Parathyroid adenoma (tissue), 2 donors: ENCODE measurements at regions not wholly inside any gene's neighbourhood (a gene's known extent, or its start where the extent isn't known, plus 50 kb on each side); places are given as distances from the start of the nearest gene placed in this dataset.

Experiments used
- H2AFZ ChIP-seq: fragments of 300-600 bp; sonication (generic); one replicate; pipeline ENCODE4 v1.7.0; 2017; ENCODE audit warnings: antibody characterized with exemption, mild to moderate bottlenecking
- H3K27ac ChIP-seq: fragments of 300-600 bp; sonication (generic); one replicate; pipeline ENCODE4 v1.7.0; 2017
- H3K27me3 ChIP-seq: fragments of 300-600 bp; sonication (generic); one replicate; pipeline ENCODE4 v1.7.0; 2017; ENCODE audit warnings: low read length; ENCODE audit not compliant: control insufficient read depth, insufficient read depth
- H3K36me3 ChIP-seq: fragments of 300-600 bp; sonication (generic); one replicate; pipeline ENCODE4 v1.7.0; 2017; ENCODE audit warnings: low read length; ENCODE audit not compliant: control insufficient read depth, insufficient read depth
- H3K4me1 ChIP-seq: fragments of 300-600 bp; sonication (generic); one replicate; pipeline ENCODE4 v1.7.0; 2017; ENCODE audit warnings: control low read depth
- H3K4me2 ChIP-seq: fragments of 300-600 bp; sonication (generic); one replicate; pipeline ENCODE4 v1.7.0; 2017; ENCODE audit warnings: low read length
- H3K4me3 ChIP-seq: fragments of 300-600 bp; sonication (generic); one replicate; pipeline ENCODE4 v1.7.0; 2017; ENCODE audit warnings: low read depth, low read length
- H3K79me2 ChIP-seq: fragments of 300-600 bp; sonication (generic); one replicate; pipeline ENCODE4 v1.7.0; 2017; ENCODE audit warnings: control low read depth
- H3K9ac ChIP-seq: fragments of 300-600 bp; sonication (generic); one replicate; pipeline ENCODE4 v1.7.0; 2017; ENCODE audit warnings: mild to moderate bottlenecking
- H3K9me3 ChIP-seq: fragments of 300-600 bp; sonication (generic); one replicate; pipeline ENCODE4 v1.7.0; 2017; ENCODE audit warnings: low read length; ENCODE audit not compliant: control insufficient read depth
- CTCF ChIP-seq: fragments of 300-600 bp; sonication (generic); IDR thresholded peaks from one replicate; pipeline ENCODE4 v1.7.0; 2017; ENCODE audit warnings: antibody characterized with exemption, mild to moderate bottlenecking
- donor health status: primary hyperparathyroidism.

- Histone ChIP-seq H2AFZ (no peak overlapping the region), H3K9me3 (no peaks in the 10 kb centered on the region), H3K36me3 (no peaks in the 10 kb centered on the region), H3K4me3 (no peak overlapping the region), H3K79me2 (no peaks in the 10 kb centered on the region), H3K4me2 (no peak overlapping the region), H3K27ac (no peak overlapping the region), H3K27me3 (no peaks in the 10 kb centered on the region), H3K9ac (no peak overlapping the region), H3K4me1 (no peaks in the 10 kb centered on the region)
- no peak for TF ChIP-seq CTCF
These were observed 195.1 kb downstream of the C1D start for GRCh38 chr2:67867735-67868134.

- no peaks in the 10 kb centered on the region for H3K36me3 ChIP-seq
- no peaks in the 10 kb centered on the region for H3K4me1 ChIP-seq
- H3K27me3 ChIP-seq, result no peaks in the 10 kb centered on the region
- H3K9ac ChIP-seq, result no peak overlapping the region
- H3K79me2 ChIP-seq, result no peaks in the 10 kb centered on the region
- TF ChIP-seq CTCF, result no peak
- no peak overlapping the region for H3K4me3 ChIP-seq
- H2AFZ ChIP-seq, result no peak overlapping the region
- no peaks in the 10 kb centered on the region for H3K9me3 ChIP-seq
- H3K27ac ChIP-seq, result no peak overlapping the region
- no peak overlapping the region for H3K4me2 ChIP-seq
These were observed 191.0 kb downstream of the C1D start for GRCh38 chr2:67871686-67872412.

- Histone ChIP-seq H3K4me2 (no peak overlapping the region), H3K9ac (no peak overlapping the region), H2AFZ (no peak overlapping the region), H3K36me3 (no peaks in the 10 kb centered on the region), H3K27ac (no peak overlapping the region), H3K4me1 (no peaks in the 10 kb centered on the region), H3K4me3 (no peak overlapping the region), H3K79me2 (no peaks in the 10 kb centered on the region), H3K9me3 (no peaks in the 10 kb centered on the region), H3K27me3 (no peaks in the 10 kb centered on the region)
- no peak for TF ChIP-seq CTCF
These were observed 190.3 kb downstream of the C1D start for GRCh38 chr2:67872481-67872880.

- H3K9ac ChIP-seq, result no peak overlapping the region
- no peak overlapping the region for H2AFZ ChIP-seq
- no peak for TF ChIP-seq CTCF
- H3K79me2 ChIP-seq, result no peaks in the 10 kb centered on the region
- no peaks in the 10 kb centered on the region for H3K36me3 ChIP-seq
- no peak overlapping the region for H3K4me2 ChIP-seq
- no peaks in the 10 kb centered on the region for H3K9me3 ChIP-seq
- H3K27ac ChIP-seq, result no peak overlapping the region
- H3K4me1 ChIP-seq, result no peaks in the 10 kb centered on the region
- H3K4me3 ChIP-seq, result no peak overlapping the region
- H3K27me3 ChIP-seq, result no peaks in the 10 kb centered on the region
These were observed 188.9 kb downstream of the C1D start for GRCh38 chr2:67873916-67874315.

- H3K9me3 ChIP-seq, result no peaks in the 10 kb centered on the region
- TF ChIP-seq CTCF, result no peak
- H2AFZ ChIP-seq, result no peak overlapping the region
- H3K36me3 ChIP-seq, result no peaks in the 10 kb centered on the region
- no peak overlapping the region for H3K27ac ChIP-seq
- H3K79me2 ChIP-seq, result no peaks in the 10 kb centered on the region
- H3K27me3 ChIP-seq, result no peaks in the 10 kb centered on the region
- H3K4me2 ChIP-seq, result no peak overlapping the region
- H3K4me1 ChIP-seq, result peaks cover 10% of the 10 kb centered on the region
- no peak overlapping the region for H3K4me3 ChIP-seq
- H3K9ac ChIP-seq, result no peak overlapping the region
These were observed 186.6 kb downstream of the C1D start for GRCh38 chr2:67876176-67876575.
